Astrocyte (in vitro differentiated cells and primary cell): ENCODE measurements at regions not wholly inside any gene's neighbourhood (a gene's known extent, or its start where the extent isn't known, plus 50 kb on each side); places are given as distances from the start of the nearest gene placed in this dataset.

Source experiments
- EZH2 ChIP-seq: IDR thresholded peaks from 2 replicates; pipeline ENCODE4 v1.6.1; 2012; ENCODE audit warnings: mild to moderate bottlenecking, low read length, inconsistent platforms; ENCODE audit not compliant: insufficient read depth
- TF ChIP-seq, protein P1 (sequence below): IDR thresholded peaks from 2 replicates; pipeline ENCODE4 v1.5.1; 2011; ENCODE audit warnings: low read depth, mild to moderate bottlenecking, inconsistent platforms, low read length, moderate library complexity; ENCODE audit not compliant: insufficient read depth

DNA sequence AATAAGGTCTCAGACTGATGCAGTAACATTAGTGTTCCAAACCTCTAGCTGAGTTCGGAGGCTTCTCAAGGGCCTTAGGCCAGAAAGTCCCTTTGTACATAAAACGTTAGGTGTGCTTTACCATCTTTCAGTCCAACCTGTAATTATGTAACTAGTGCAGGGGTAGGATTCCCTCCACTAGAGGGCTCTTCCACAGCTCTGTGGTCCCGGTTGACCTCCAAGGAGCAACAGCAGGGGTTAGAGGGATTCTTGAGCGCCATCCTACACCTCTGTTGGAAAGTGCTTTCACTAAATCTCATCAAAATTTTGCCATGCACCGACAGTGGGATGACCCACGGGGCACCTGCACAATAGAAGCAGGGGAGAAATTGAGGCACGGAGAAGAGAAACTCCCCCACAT lies 155.8 kb upstream of the LRP1B start:
- TF ChIP-seq, protein P1, sequence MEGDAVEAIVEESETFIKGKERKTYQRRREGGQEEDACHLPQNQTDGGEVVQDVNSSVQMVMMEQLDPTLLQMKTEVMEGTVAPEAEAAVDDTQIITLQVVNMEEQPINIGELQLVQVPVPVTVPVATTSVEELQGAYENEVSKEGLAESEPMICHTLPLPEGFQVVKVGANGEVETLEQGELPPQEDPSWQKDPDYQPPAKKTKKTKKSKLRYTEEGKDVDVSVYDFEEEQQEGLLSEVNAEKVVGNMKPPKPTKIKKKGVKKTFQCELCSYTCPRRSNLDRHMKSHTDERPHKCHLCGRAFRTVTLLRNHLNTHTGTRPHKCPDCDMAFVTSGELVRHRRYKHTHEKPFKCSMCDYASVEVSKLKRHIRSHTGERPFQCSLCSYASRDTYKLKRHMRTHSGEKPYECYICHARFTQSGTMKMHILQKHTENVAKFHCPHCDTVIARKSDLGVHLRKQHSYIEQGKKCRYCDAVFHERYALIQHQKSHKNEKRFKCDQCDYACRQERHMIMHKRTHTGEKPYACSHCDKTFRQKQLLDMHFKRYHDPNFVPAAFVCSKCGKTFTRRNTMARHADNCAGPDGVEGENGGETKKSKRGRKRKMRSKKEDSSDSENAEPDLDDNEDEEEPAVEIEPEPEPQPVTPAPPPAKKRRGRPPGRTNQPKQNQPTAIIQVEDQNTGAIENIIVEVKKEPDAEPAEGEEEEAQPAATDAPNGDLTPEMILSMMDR, result peak; percentile 11
- no peak for TF ChIP-seq EZH2
